Neural crest cell (in vitro differentiated cells): ENCODE measurements at regions not wholly inside any gene's neighbourhood (a gene's known extent, or its start where the extent isn't known, plus 50 kb on each side); places are given as distances from the start of the nearest gene placed in this dataset.

Experiments used
- DNase-seq: peaks from one replicate; pipeline ENCODE4 v3.0.0; 2021; ENCODE audit warnings: low read depth, mixed read lengths, low spot score
- H3K27ac Mint-ChIP-seq: one replicate; pipeline ENCODE4 v1.8.0; 2021; ENCODE audit warnings: mild to moderate bottlenecking, mixed read lengths; ENCODE audit not compliant: unreplicated experiment
- H3K27me3 Mint-ChIP-seq: 2 replicates; pipeline ENCODE4 v1.8.0; 2021; ENCODE audit warnings: low read depth, mild to moderate bottlenecking, mixed read lengths
- H3K36me3 Mint-ChIP-seq: 2 replicates; pipeline ENCODE4 v1.8.0; 2021; ENCODE audit warnings: low read depth, mild to moderate bottlenecking, mixed read lengths
- H3K4me1 Mint-ChIP-seq: 2 replicates; pipeline ENCODE4 v1.8.0; 2021; ENCODE audit warnings: mixed read lengths
- H3K4me3 Mint-ChIP-seq: one replicate; pipeline ENCODE4 v1.8.0; 2021; ENCODE audit warnings: mild to moderate bottlenecking, mixed read lengths
- H3K9me3 Mint-ChIP-seq: 2 replicates; pipeline ENCODE4 v1.8.0; 2021; ENCODE audit warnings: mixed read lengths
- TF ChIP-seq, protein P1 (sequence below): fragments of 200-600 bp; sonication (generic); conservative IDR thresholded peaks from 2 replicates; pipeline ENCODE4 v1.5.0; 2021; ENCODE audit warnings: antibody characterized with exemption, mild to moderate bottlenecking

- no peaks in the 10 kb centered on the region for H3K4me1 Mint-ChIP-seq
- H3K4me3 Mint-ChIP-seq = no peak overlapping the region
- H3K27ac Mint-ChIP-seq = no peak overlapping the region
- H3K9me3 Mint-ChIP-seq = no peaks in the 10 kb centered on the region
- no peak for DNase-seq
- TF ChIP-seq, protein P1, sequence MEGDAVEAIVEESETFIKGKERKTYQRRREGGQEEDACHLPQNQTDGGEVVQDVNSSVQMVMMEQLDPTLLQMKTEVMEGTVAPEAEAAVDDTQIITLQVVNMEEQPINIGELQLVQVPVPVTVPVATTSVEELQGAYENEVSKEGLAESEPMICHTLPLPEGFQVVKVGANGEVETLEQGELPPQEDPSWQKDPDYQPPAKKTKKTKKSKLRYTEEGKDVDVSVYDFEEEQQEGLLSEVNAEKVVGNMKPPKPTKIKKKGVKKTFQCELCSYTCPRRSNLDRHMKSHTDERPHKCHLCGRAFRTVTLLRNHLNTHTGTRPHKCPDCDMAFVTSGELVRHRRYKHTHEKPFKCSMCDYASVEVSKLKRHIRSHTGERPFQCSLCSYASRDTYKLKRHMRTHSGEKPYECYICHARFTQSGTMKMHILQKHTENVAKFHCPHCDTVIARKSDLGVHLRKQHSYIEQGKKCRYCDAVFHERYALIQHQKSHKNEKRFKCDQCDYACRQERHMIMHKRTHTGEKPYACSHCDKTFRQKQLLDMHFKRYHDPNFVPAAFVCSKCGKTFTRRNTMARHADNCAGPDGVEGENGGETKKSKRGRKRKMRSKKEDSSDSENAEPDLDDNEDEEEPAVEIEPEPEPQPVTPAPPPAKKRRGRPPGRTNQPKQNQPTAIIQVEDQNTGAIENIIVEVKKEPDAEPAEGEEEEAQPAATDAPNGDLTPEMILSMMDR = no peak
- no peaks in the 10 kb centered on the region for H3K27me3 Mint-ChIP-seq
- no peaks in the 10 kb centered on the region for H3K36me3 Mint-ChIP-seq
These were observed 224.7 kb upstream of the POU1F1 start for GRCh38 chr3:87501076-87501475.

- TF ChIP-seq, protein P1 = no peak
- Mint-ChIP-seq H3K4me1 (no peaks in the 10 kb centered on the region), H3K27ac (no peak overlapping the region), H3K36me3 (no peaks in the 10 kb centered on the region), H3K4me3 (no peak overlapping the region), H3K9me3 (no peaks in the 10 kb centered on the region), H3K27me3 (no peaks in the 10 kb centered on the region)
- no peak for DNase-seq
These were observed 222.1 kb upstream of the POU1F1 start for GRCh38 chr3:87498358-87499080.

DNA sequence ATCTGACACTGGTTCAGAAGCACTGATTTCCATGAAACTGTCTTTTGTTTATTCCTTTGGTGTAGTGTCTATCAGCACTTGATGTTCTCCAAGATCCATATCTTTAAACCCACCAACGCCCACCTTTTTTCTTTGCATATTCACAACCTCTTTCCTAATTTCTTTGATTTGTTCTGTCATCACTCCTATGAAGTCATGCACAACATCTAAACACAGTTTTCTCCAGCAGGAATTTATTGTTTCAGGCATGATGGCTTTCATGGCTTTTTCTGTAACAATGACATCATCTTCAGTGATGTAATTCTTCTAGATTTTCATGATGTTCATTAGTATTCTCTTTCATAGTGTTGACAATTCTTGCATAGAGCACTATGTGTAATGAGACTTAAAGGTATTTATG, 219.6 kb upstream of the POU1F1 start:
- TF ChIP-seq, protein P1 = no peak
- H3K36me3 Mint-ChIP-seq = no peaks in the 10 kb centered on the region
- no peaks in the 10 kb centered on the region for H3K27me3 Mint-ChIP-seq
- no peaks in the 10 kb centered on the region for H3K9me3 Mint-ChIP-seq
- no peak overlapping the region for H3K4me3 Mint-ChIP-seq
- no peak for DNase-seq
- H3K4me1 Mint-ChIP-seq = no peaks in the 10 kb centered on the region
- no peak overlapping the region for H3K27ac Mint-ChIP-seq

- Mint-ChIP-seq H3K4me3 (no peak overlapping the region), H3K27ac (no peak overlapping the region), H3K27me3 (no peaks in the 10 kb centered on the region), H3K9me3 (no peaks in the 10 kb centered on the region), H3K36me3 (no peaks in the 10 kb centered on the region), H3K4me1 (no peaks in the 10 kb centered on the region)
- DNase-seq = no peak
- TF ChIP-seq, protein P1 = no peak
These were observed 217.9 kb upstream of the POU1F1 start for GRCh38 chr3:87494264-87494663.

DNA sequence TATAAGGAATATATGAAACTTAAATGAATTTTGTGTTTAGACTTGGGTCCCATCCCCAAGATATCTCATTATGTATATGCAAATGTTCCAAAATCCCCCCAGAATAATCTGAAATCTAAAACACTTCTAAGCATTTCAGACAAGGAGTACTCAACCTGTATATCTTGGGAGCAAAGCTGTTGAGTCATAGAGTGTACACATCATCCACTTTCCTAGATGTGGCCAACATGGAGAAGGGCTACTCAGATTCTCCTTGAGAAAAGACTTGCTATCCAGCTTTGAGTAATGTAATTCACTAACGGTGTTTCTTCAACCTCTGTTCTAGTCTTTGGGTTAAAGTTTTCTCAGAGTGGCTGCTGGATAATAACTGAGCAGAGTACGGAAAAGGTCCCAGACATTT, 215.5 kb upstream of the POU1F1 start:
- Mint-ChIP-seq H3K9me3 (no peaks in the 10 kb centered on the region), H3K27me3 (no peaks in the 10 kb centered on the region), H3K4me1 (no peaks in the 10 kb centered on the region), H3K27ac (no peak overlapping the region), H3K4me3 (no peak overlapping the region), H3K36me3 (no peaks in the 10 kb centered on the region)
- DNase-seq = no peak
- TF ChIP-seq, protein P1 = no peak
